ENCODE measurements at regions not wholly inside any gene's neighbourhood (a gene's known extent, or its start where the extent isn't known, plus 50 kb on each side); places are given as distances from the start of the nearest gene placed in this dataset.
A peak's percentile ranks its signal among the peaks of the same experiment; 100 is the strongest.

DNA sequence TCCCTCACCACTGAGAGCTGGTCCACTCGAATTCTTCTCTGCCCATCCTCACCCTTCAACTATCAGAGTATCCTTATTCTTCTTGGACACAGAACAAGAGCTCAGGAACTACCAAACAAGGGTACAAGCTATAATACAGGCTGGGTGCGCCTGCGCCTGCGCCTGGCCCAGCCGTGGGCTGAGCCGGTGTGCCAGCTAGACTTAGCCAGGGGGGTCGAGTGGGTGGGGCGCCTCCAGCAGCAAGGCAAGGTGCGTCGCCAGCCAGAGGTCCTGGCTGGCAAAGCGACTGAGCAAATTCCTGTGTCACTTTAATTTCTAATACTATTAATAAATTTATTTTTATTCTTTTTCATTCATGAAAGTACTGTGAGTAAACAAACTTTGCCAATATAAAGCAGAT is 1072.6 kb upstream of the PIK3C3 start:
- no peaks in the 10 kb centered on the region for H3K4me1 ChIP-seq
- H3K27me3 ChIP-seq (replicated peaks in 1 of 7) = no peaks in the 10 kb centered on the region
- DNase-seq = peak; percentile 56
- no peak overlapping the region for H3K27ac ChIP-seq
- intact Hi-C loops (cut with DNase I; ENCODE audit: low total_unique reads) = no loop called here
- H3K9me3 ChIP-seq = peaks cover 0 to 6% (median 0%) of the 10 kb centered on the region in 8 donors
- no peak for TF ChIP-seq CTCF (IDR thresholded peaks at IDR 0.05 in 8 of 11, conservative IDR thresholded peaks at IDR 0.05 in 3 of 11)
- no peak for TF ChIP-seq POLR2AphosphoS5 (IDR thresholded peaks at IDR 0.05)
- TF ChIP-seq POLR2A (IDR thresholded peaks at IDR 0.05) = no peak
- WGBS, 5 donors = 78 to 87% (median 83%) methylated on average over 11 of the region's 11 CpGs
- H3K4me3 ChIP-seq = no peak overlapping the region
- H3K36me3 ChIP-seq = no peaks in the 10 kb centered on the region

DNA sequence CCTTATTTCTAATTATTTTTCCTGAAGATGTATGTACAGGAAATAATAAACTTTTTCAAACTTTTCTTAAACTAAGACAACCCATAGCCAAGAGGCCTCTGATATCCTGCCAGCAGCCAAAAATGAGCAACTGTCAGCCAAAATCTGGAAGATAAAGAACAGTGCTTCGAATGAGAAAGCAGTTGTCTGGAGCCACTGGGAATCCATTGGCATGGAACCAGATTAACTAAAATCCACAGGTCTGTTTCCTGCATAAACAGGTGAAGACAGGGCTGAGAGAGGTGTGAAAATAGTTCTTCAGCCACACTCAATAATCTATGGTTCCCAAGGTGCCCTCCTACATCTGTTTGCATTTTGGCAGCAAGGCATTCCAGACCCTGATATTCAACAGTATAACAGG is 1076.7 kb upstream of the PIK3C3 start:
- Histone ChIP-seq H3K4me1 (no peaks in the 10 kb centered on the region), H3K4me3 (no peak overlapping the region), H3K36me3 (no peaks in the 10 kb centered on the region), H3K9me3 (peaks cover 0 to 6% (median 0%) of the 10 kb centered on the region in 8 donors), H3K27me3 (replicated peaks in 1 of 7) (no peaks in the 10 kb centered on the region), H3K27ac (no peak overlapping the region)
- no peak for DNase-seq
- WGBS, 5 donors = 49 to 69% (median 60%) methylated on average over 1 of the region's 1 CpG
- intact Hi-C loops (cut with DNase I; ENCODE audit: low total_unique reads) = no loop called here
- no peak for TF ChIP-seq POLR2AphosphoS5 (IDR thresholded peaks at IDR 0.05)
- no peak for TF ChIP-seq CTCF (IDR thresholded peaks at IDR 0.05 in 8 of 11, conservative IDR thresholded peaks at IDR 0.05 in 3 of 11)
- TF ChIP-seq POLR2A (IDR thresholded peaks at IDR 0.05) = no peak

- intact Hi-C loops (cut with DNase I; ENCODE audit: low total_unique reads) = no loop called here
- Histone ChIP-seq H3K9me3 (peaks cover 0 to 2% (median 0%) of the 10 kb centered on the region in 8 donors), H3K4me1 (no peaks in the 10 kb centered on the region), H3K36me3 (no peaks in the 10 kb centered on the region), H3K27me3 (replicated peaks in 1 of 7) (no peaks in the 10 kb centered on the region), H3K27ac (no peak overlapping the region), H3K4me3 (no peak overlapping the region)
- TF ChIP-seq POLR2A (IDR thresholded peaks at IDR 0.05) (no peak), CTCF (IDR thresholded peaks at IDR 0.05 in 8 of 11, conservative IDR thresholded peaks at IDR 0.05 in 3 of 11) (no peak), POLR2AphosphoS5 (IDR thresholded peaks at IDR 0.05) (no peak)
- WGBS, 5 donors = 67 to 77% (median 74%) methylated on average over 5 of the region's 5 CpGs
- no peak for DNase-seq
These were observed 1077.9 kb upstream of the PIK3C3 start for GRCh38 chr18:40877096-40877495.

- TF ChIP-seq CTCF (IDR thresholded peaks at IDR 0.05 in 8 of 11, conservative IDR thresholded peaks at IDR 0.05 in 3 of 11) (no peak), POLR2AphosphoS5 (IDR thresholded peaks at IDR 0.05) (no peak), POLR2A (IDR thresholded peaks at IDR 0.05) (no peak)
- Histone ChIP-seq H3K9me3 (no peaks in the 10 kb centered on the region), H3K4me3 (no peak overlapping the region), H3K27ac (no peak overlapping the region), H3K36me3 (no peaks in the 10 kb centered on the region), H3K27me3 (replicated peaks in 1 of 7) (no peaks in the 10 kb centered on the region), H3K4me1 (no peaks in the 10 kb centered on the region)
- WGBS, 5 donors = 67 to 82% (median 76%) methylated on average over 4 of the region's 4 CpGs
- DNase-seq = no peak
- intact Hi-C loops (cut with DNase I; ENCODE audit: low total_unique reads) = no loop called here
These were observed 1079.9 kb upstream of the PIK3C3 start for GRCh38 chr18:40875101-40875615.
